Mucosa of rectum (tissue), 2 donors: ENCODE measurements at regions not wholly inside any gene's neighbourhood (a gene's known extent, or its start where the extent isn't known, plus 50 kb on each side); places are given as distances from the start of the nearest gene placed in this dataset.
"Not testable (repeated sequence)": the region's sequence is repeated elsewhere in the genome, so short reads cannot be mapped to it uniquely, and the experiment has no call there.

ENCODE experiments used
- H3K27ac ChIP-seq, 2 donors: one replicate each; pipeline ENCODE4 v1.7.0; 2013; ENCODE audit warnings: inconsistent platforms in 2 of 2, low read depth in 2 of 2, low read length in 2 of 2
- H3K27me3 ChIP-seq, 2 donors: one replicate each; pipeline ENCODE4 v1.7.0; 2013; ENCODE audit warnings: low read length in 2 of 2; ENCODE audit not compliant: control insufficient read depth in 2 of 2, insufficient read depth in 2 of 2
- H3K36me3 ChIP-seq, 2 donors: one replicate each; pipeline ENCODE4 v1.7.0; 2013; ENCODE audit warnings: low read length in 2 of 2; ENCODE audit not compliant: control insufficient read depth in 2 of 2, insufficient read depth in 2 of 2
- H3K4me1 ChIP-seq, 2 donors: one replicate each; pipeline ENCODE4 v1.7.0; 2013; ENCODE audit warnings: low read length in 2 of 2, mild to moderate bottlenecking in 1 of 2; ENCODE audit not compliant: control insufficient read depth in 2 of 2, insufficient read depth in 2 of 2
- H3K4me3 ChIP-seq, 2 donors: one replicate each; pipeline ENCODE4 v1.7.0; 2013; ENCODE audit warnings: low read length in 2 of 2
- H3K9ac ChIP-seq, 2 donors: one replicate each; pipeline ENCODE4 v1.7.0; 2013; ENCODE audit warnings: low read length in 2 of 2, low read depth in 1 of 2, mild to moderate bottlenecking in 1 of 2
- H3K9me3 ChIP-seq, 2 donors: one replicate each; pipeline ENCODE4 v1.7.0; 2013; ENCODE audit warnings: low read length in 2 of 2; ENCODE audit not compliant: control insufficient read depth in 2 of 2
- donor health status: healthy.
- donor health status: Normal muscosa, but diverticular disease.

DNA sequence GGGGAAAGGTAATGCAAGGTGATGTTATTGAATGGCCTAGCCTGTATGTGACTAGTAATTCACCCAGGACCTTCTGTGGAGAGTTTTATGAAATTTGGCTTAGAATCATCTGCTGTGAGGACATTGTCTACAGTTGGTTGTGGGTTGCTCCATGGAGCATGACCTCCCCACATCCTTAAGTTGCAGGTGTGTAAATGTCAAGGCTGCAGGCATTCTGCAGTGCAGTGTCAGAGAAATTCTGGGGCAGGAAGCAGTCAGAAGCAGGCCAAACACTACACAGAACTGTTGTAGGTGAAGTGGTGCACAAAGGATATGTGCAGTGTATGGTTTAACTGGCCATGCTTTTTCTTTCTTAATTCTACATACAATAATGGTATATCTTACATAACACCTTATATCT is 588.3 kb downstream of the EBF1 start:
- Histone ChIP-seq H3K4me1 (no peaks in the 10 kb centered on the region), H3K27me3 (no peaks in the 10 kb centered on the region), H3K36me3 (no peaks in the 10 kb centered on the region), H3K9ac (no peak overlapping the region), H3K4me3 (no peak overlapping the region), H3K27ac (no peak overlapping the region), H3K9me3 (no peaks in the 10 kb centered on the region)

DNA sequence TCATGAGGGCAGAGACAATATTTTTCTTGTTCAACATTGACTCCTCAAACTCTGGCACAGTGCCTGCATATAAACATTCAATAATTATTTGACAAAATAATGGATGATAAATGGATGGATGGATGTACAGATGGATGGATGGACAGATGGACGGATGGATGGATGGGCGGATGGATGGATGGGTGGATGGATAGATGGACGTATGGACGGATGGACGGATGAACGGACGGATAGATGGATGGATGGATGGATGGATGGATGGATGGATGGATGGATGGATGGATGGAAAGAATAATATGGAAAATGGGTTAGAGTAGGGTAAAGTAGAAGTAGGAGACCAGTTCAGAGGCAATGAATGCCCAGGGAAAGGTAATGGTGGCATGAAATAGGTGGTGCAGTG is 589.2 kb downstream of the EBF1 start:
- H3K27me3 ChIP-seq, result no peaks in the 10 kb centered on the region
- no peaks in the 10 kb centered on the region for H3K36me3 ChIP-seq
- H3K27ac ChIP-seq, result no peak overlapping the region
- no peak overlapping the region for H3K4me3 ChIP-seq
- no peaks in the 10 kb centered on the region for H3K4me1 ChIP-seq
- H3K9ac ChIP-seq, result no peak overlapping the region
- H3K9me3 ChIP-seq, result no peaks in the 10 kb centered on the region

- Histone ChIP-seq H3K9ac (no peak overlapping the region), H3K4me3 (no peak overlapping the region), H3K9me3 (no peaks in the 10 kb centered on the region), H3K36me3 (no peaks in the 10 kb centered on the region), H3K4me1 (no peaks in the 10 kb centered on the region), H3K27ac (no peak overlapping the region), H3K27me3 (no peaks in the 10 kb centered on the region)
Observed at GRCh38 chr5:158506648-158507047, 593.1 kb downstream of the EBF1 start.

- Histone ChIP-seq H3K27ac (no peak overlapping the region), H3K9me3 (no peaks in the 10 kb centered on the region), H3K27me3 (no peaks in the 10 kb centered on the region), H3K36me3 (no peaks in the 10 kb centered on the region), H3K9ac (no peak overlapping the region), H3K4me1 (no peaks in the 10 kb centered on the region), H3K4me3 (no peak overlapping the region)
Observed at GRCh38 chr5:158502686-158503085, 597.0 kb downstream of the EBF1 start.

GRCh38 chr5:158499892-158500418 is 599.8 kb downstream of the EBF1 start:
- Histone ChIP-seq H3K9me3 (no peaks in the 10 kb centered on the region), H3K9ac (no peak overlapping the region), H3K27me3 (no peaks in the 10 kb centered on the region), H3K4me3 (no peak overlapping the region), H3K36me3 (no peaks in the 10 kb centered on the region), H3K27ac (no peak overlapping the region), H3K4me1 (no peaks in the 10 kb centered on the region)

GRCh38 chr5:158499075-158499891 is 600.4 kb downstream of the EBF1 start:
- no peaks in the 10 kb centered on the region for H3K4me1 ChIP-seq
- no peaks in the 10 kb centered on the region for H3K9me3 ChIP-seq
- H3K27ac ChIP-seq, result peak overlapping the region in 1 of 2 donors; percentile 11

DNA sequence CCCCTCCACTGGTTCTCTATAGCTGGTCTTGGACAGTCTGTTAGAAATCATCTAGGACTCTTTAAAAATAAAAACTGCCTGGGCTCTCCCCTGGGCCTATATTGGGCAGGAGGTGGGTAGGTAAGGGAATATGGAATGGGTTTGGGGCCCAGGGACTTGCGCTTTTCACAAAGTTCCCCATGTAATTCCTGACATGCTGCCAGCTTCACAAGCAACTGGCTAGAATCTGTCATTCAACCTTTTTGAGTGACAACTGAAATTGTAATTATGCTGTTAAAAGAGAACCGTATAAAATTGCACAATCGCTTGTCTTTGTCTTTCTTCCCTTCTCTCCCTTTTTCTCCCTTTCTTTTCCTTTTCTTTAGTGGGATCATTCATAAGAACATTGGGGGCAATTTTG is 603.1 kb downstream of the EBF1 start:
- no peaks in the 10 kb centered on the region for H3K9me3 ChIP-seq

More at GRCh38 chr5:158499075-158499891, 600.4 kb downstream of the EBF1 start:
- Histone ChIP-seq H3K36me3 (no peaks in the 10 kb centered on the region), H3K27me3 (no peaks in the 10 kb centered on the region), H3K4me3 (no peak overlapping the region), H3K9ac (no peak overlapping the region)

GRCh38 chr5:158494541-158494940 is 605.2 kb downstream of the EBF1 start:
- no peak overlapping the region for H3K9ac ChIP-seq
- H3K27me3 ChIP-seq, result no peaks in the 10 kb centered on the region
- H3K36me3 ChIP-seq, result no peaks in the 10 kb centered on the region

More for the DNA sequence above, 603.1 kb downstream of the EBF1 start:
- Histone ChIP-seq H3K4me3 (no peak overlapping the region), H3K27me3 (no peaks in the 10 kb centered on the region), H3K36me3 (no peaks in the 10 kb centered on the region), H3K27ac (no peak overlapping the region), H3K4me1 (no peaks in the 10 kb centered on the region), H3K9ac (no peak overlapping the region)

GRCh38 chr5:158494044-158494443 is 605.7 kb downstream of the EBF1 start:
- not testable (repeated sequence) for H3K4me1 ChIP-seq, H3K4me3 ChIP-seq, H3K36me3 ChIP-seq

More at GRCh38 chr5:158494541-158494940, 605.2 kb downstream of the EBF1 start:
- Histone ChIP-seq H3K4me1 (no peaks in the 10 kb centered on the region), H3K9me3 (no peaks in the 10 kb centered on the region), H3K27ac (no peak overlapping the region), H3K4me3 (no peak overlapping the region)

GRCh38 chr5:158492841-158493242 is 606.9 kb downstream of the EBF1 start:
- Histone ChIP-seq H3K4me3 (no peak overlapping the region), H3K4me1 (no peaks in the 10 kb centered on the region), H3K9me3 (no peaks in the 10 kb centered on the region), H3K36me3 (no peaks in the 10 kb centered on the region), H3K27me3 (no peaks in the 10 kb centered on the region), H3K9ac (no peak overlapping the region), H3K27ac (no peak overlapping the region)

More at GRCh38 chr5:158494044-158494443, 605.7 kb downstream of the EBF1 start:
- not testable (repeated sequence) for H3K27me3 ChIP-seq, H3K9me3 ChIP-seq, H3K9ac ChIP-seq, H3K27ac ChIP-seq
